ENCODE measurements at regions not wholly inside any gene's neighbourhood (a gene's known extent, or its start where the extent isn't known, plus 50 kb on each side); places are given as distances from the start of the nearest gene placed in this dataset.
A peak's percentile ranks its signal among the peaks of the same experiment; 100 is the strongest.

DNA sequence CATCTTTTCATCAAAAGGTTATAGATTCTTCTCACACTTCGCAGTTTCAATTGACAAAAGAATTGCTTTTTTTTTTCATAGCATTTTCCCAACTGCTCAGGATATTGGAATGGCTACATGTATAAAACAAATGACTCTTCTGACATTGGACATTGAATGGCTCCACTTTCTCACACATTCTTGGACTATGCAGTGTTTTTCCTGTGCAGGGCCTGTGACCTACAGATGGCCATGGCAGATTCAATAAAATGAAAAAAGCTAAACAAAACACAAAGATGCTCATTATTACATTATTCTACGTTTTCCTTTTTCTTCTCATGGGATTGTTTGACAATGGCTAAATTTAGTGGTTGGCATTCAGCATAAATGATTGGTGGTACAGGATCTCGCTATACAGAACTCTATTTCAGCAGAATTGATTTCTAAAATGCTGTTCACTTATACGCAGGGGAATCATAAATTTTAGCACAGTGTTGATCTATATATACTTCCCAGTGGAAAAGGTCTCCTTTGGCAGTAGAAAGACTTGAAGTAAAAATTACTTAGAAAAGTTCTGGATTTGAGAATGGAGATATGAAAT, 115.6 kb upstream of the ADAMTS5 start:
- WGBS, 3 donors = 72 to 81% (median 73%) methylated on average over 4 of the region's 4 CpGs
- Histone ChIP-seq H3K27ac (ENCODE audit: low read depth in 1 of 3, low read length in 2 of 3) (no peak overlapping the region), H3K27me3 (ENCODE audit: control insufficient read depth in 3 of 3, insufficient read depth in 3 of 3, low read length in 3 of 3) (no peaks in the 10 kb centered on the region), H3K4me3 (ENCODE audit: low read depth in 1 of 3, low read length in 3 of 3) (no peak overlapping the region), H3K4me1 (ENCODE audit: control insufficient read depth in 3 of 3, insufficient read depth in 2 of 3, low read depth in 1 of 3, low read length in 2 of 3) (no peaks in the 10 kb centered on the region), H3K36me3 (ENCODE audit: control insufficient read depth in 3 of 3, insufficient read depth in 2 of 3, low read depth in 1 of 3, low read length in 3 of 3) (no peaks in the 10 kb centered on the region), H3K9me3 (ENCODE audit: control insufficient read depth in 2 of 2, insufficient read depth in 1 of 2, low read depth in 1 of 2, low read length in 1 of 2) (no peaks in the 10 kb centered on the region)
- DNase-seq (no peak), FAIRE-seq (no peak)

- FAIRE-seq (no peak), DNase-seq (no peak)
- Histone ChIP-seq H3K4me3 (ENCODE audit: low read depth in 1 of 3, low read length in 3 of 3) (no peak overlapping the region), H3K27ac (ENCODE audit: low read depth in 1 of 3, low read length in 2 of 3) (no peak overlapping the region), H3K9me3 (ENCODE audit: control insufficient read depth in 2 of 2, insufficient read depth in 1 of 2, low read depth in 1 of 2, low read length in 1 of 2) (no peaks in the 10 kb centered on the region), H3K4me1 (ENCODE audit: control insufficient read depth in 3 of 3, insufficient read depth in 2 of 3, low read depth in 1 of 3, low read length in 2 of 3) (no peaks in the 10 kb centered on the region), H3K36me3 (ENCODE audit: control insufficient read depth in 3 of 3, insufficient read depth in 2 of 3, low read depth in 1 of 3, low read length in 3 of 3) (no peaks in the 10 kb centered on the region), H3K27me3 (ENCODE audit: control insufficient read depth in 3 of 3, insufficient read depth in 3 of 3, low read length in 3 of 3) (no peaks in the 10 kb centered on the region)
- WGBS, 3 donors = 77 to 83% (median 78%) methylated on average over 5 of the region's 5 CpGs
These were observed 112.8 kb upstream of the ADAMTS5 start for GRCh38 chr21:27079636-27080240.

- H3K9me3 ChIP-seq (ENCODE audit: control insufficient read depth in 2 of 2, insufficient read depth in 1 of 2, low read depth in 1 of 2, low read length in 1 of 2) = no peaks in the 10 kb centered on the region
- WGBS, 3 donors = 37 to 58% (median 55%) methylated on average over 4 of the region's 4 CpGs
- H3K4me1 ChIP-seq (ENCODE audit: control insufficient read depth in 3 of 3, insufficient read depth in 2 of 3, low read depth in 1 of 3, low read length in 2 of 3) = no peaks in the 10 kb centered on the region
- H3K36me3 ChIP-seq (ENCODE audit: control insufficient read depth in 3 of 3, insufficient read depth in 2 of 3, low read depth in 1 of 3, low read length in 3 of 3) = no peaks in the 10 kb centered on the region
- no peak for FAIRE-seq
- no peak overlapping the region for H3K27ac ChIP-seq (ENCODE audit: low read depth in 1 of 3, low read length in 2 of 3)
- H3K27me3 ChIP-seq (ENCODE audit: control insufficient read depth in 3 of 3, insufficient read depth in 3 of 3, low read length in 3 of 3) = no peaks in the 10 kb centered on the region
- no peak overlapping the region for H3K4me3 ChIP-seq (ENCODE audit: low read depth in 1 of 3, low read length in 3 of 3)
- DNase-seq = no peak
These were observed 112.0 kb upstream of the ADAMTS5 start for GRCh38 chr21:27078915-27079314.

DNA sequence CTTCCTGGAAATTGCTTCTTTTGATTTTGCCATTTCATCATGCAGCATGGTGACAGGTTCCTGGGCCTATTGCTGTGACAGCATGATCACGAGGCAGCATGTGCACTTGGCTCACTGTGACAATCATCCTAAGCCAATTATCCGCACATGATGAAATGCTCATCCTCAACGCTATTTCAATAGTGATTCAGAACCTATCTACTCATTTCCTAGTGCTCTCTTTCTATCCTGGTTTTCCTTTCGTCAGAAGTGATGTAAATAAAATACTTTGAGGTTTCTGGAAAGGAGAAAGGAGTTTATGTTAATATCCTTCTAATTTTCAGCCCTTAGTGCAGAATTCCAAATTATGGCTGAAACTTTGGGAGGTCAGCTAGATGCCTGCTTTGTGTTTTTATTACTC, 110.6 kb upstream of the ADAMTS5 start:
- Histone ChIP-seq H3K4me1 (ENCODE audit: control insufficient read depth in 3 of 3, insufficient read depth in 2 of 3, low read depth in 1 of 3, low read length in 2 of 3) (no peaks in the 10 kb centered on the region), H3K27ac (ENCODE audit: low read depth in 1 of 3, low read length in 2 of 3) (no peak overlapping the region), H3K9me3 (ENCODE audit: control insufficient read depth in 2 of 2, insufficient read depth in 1 of 2, low read depth in 1 of 2, low read length in 1 of 2) (no peaks in the 10 kb centered on the region), H3K36me3 (ENCODE audit: control insufficient read depth in 3 of 3, insufficient read depth in 2 of 3, low read depth in 1 of 3, low read length in 3 of 3) (no peaks in the 10 kb centered on the region), H3K27me3 (ENCODE audit: control insufficient read depth in 3 of 3, insufficient read depth in 3 of 3, low read length in 3 of 3) (no peaks in the 10 kb centered on the region), H3K4me3 (ENCODE audit: low read depth in 1 of 3, low read length in 3 of 3) (no peak overlapping the region)
- 75 to 83% (median 81%) methylated on average over 4 of the region's 4 CpGs for WGBS, 3 donors
- no peak for FAIRE-seq
- no peak for DNase-seq

DNA sequence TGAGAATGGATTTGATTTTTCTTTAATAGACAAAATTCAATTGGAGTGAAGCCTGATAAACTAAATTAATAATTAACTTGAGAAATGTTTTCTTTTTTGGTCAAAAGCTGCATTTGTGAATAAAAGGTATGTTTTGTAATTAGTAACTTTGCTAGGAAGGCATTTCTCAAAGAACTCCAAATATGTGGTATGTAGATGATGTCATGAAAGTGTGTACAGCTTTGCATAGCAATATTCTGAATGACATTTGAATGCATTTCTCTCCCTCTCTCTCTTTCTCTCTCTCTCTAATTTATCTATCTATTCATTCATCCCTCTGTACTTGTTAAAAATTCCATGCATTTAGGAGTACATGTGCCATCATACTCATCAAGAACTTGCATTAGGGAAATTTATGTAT, 109.1 kb upstream of the ADAMTS5 start:
- Histone ChIP-seq H3K9me3 (ENCODE audit: control insufficient read depth in 2 of 2, insufficient read depth in 1 of 2, low read depth in 1 of 2, low read length in 1 of 2) (no peaks in the 10 kb centered on the region), H3K4me3 (ENCODE audit: low read depth in 1 of 3, low read length in 3 of 3) (no peak overlapping the region), H3K4me1 (ENCODE audit: control insufficient read depth in 3 of 3, insufficient read depth in 2 of 3, low read depth in 1 of 3, low read length in 2 of 3) (no peaks in the 10 kb centered on the region), H3K36me3 (ENCODE audit: control insufficient read depth in 3 of 3, insufficient read depth in 2 of 3, low read depth in 1 of 3, low read length in 3 of 3) (no peaks in the 10 kb centered on the region), H3K27me3 (ENCODE audit: control insufficient read depth in 3 of 3, insufficient read depth in 3 of 3, low read length in 3 of 3) (no peaks in the 10 kb centered on the region), H3K27ac (ENCODE audit: low read depth in 1 of 3, low read length in 2 of 3) (no peak overlapping the region)
- no peak for FAIRE-seq
- DNase-seq = no peak

DNA sequence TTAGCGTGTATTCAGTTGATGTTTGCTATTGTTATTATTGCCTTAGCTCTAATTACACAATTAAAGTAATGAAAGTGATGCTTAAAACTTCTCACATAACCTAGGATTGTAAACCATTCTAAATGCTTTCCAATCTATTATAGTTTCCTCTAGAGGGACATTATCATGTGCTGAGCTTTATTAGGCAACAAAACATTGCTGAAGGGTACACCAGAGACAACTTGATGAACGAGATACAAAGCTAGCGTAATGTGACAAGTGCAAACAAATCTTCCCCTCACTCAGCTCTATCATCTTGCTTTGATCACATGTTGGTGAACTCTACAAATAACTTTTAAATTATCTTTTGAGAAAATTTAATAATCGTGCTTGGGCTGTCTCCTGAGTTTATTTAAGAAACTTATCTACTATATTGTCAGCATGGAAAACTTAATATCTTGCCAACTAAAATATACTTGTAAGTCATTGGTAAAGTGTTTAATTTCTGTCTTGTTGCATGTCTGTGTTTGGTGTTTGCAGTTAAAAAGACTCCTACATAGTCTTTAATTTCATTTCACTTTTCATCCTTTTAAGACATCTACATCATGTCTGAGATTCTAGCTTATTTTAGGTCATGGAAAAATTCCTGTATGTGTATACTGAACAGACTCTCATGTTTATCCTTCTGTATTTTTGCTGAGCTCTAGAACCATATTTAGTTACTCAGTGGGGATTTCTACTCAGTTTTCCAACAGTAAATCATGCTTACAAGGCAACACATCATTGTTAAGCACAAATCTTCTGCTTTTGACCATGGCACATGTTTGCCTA, 104.2 kb upstream of the ADAMTS5 start:
- FAIRE-seq (no peak), DNase-seq (peak in 1 of 2 donors; percentile 5)
- H3K27me3 ChIP-seq (ENCODE audit: control insufficient read depth in 3 of 3, insufficient read depth in 3 of 3, low read length in 3 of 3) = no peaks in the 10 kb centered on the region
- H3K4me1 ChIP-seq (ENCODE audit: control insufficient read depth in 3 of 3, insufficient read depth in 2 of 3, low read depth in 1 of 3, low read length in 2 of 3) = no peaks in the 10 kb centered on the region
- H3K27ac ChIP-seq (ENCODE audit: low read depth in 1 of 3, low read length in 2 of 3) = no peak overlapping the region
- H3K9me3 ChIP-seq (ENCODE audit: control insufficient read depth in 2 of 2, insufficient read depth in 1 of 2, low read depth in 1 of 2, low read length in 1 of 2) = no peaks in the 10 kb centered on the region
- no peaks in the 10 kb centered on the region for H3K36me3 ChIP-seq (ENCODE audit: control insufficient read depth in 3 of 3, insufficient read depth in 2 of 3, low read depth in 1 of 3, low read length in 3 of 3)
- WGBS, 3 donors = 47 to 54% (median 48%) methylated on average over 4 of the region's 4 CpGs
- no peak overlapping the region for H3K4me3 ChIP-seq (ENCODE audit: low read depth in 1 of 3, low read length in 3 of 3)

DNA sequence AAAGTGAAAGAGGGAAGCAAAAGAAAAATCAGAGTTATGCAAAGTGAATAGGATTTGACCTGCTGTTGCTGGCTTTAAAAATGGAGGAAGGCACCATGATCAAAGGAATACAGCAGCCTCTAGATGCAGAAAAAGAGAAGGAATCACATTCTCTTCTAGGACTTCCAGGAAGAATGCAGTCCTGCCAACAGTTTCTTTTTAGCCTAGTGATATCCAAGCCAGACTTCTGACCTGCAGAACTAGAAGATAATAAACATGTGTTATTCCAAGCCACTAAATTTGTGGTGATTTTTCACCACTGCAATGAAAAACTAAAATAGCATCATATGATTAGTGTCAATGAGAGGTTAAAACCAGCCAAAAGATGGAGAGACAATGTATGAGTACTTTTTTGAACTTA, 101.9 kb upstream of the ADAMTS5 start:
- Histone ChIP-seq H3K27ac (ENCODE audit: low read depth in 1 of 3, low read length in 2 of 3) (no peak overlapping the region), H3K4me1 (ENCODE audit: control insufficient read depth in 3 of 3, insufficient read depth in 2 of 3, low read depth in 1 of 3, low read length in 2 of 3) (no peaks in the 10 kb centered on the region), H3K4me3 (ENCODE audit: low read depth in 1 of 3, low read length in 3 of 3) (no peak overlapping the region), H3K36me3 (ENCODE audit: control insufficient read depth in 3 of 3, insufficient read depth in 2 of 3, low read depth in 1 of 3, low read length in 3 of 3) (no peaks in the 10 kb centered on the region), H3K9me3 (ENCODE audit: control insufficient read depth in 2 of 2, insufficient read depth in 1 of 2, low read depth in 1 of 2, low read length in 1 of 2) (no peaks in the 10 kb centered on the region), H3K27me3 (ENCODE audit: control insufficient read depth in 3 of 3, insufficient read depth in 3 of 3, low read length in 3 of 3) (no peaks in the 10 kb centered on the region)
- DNase-seq = no peak
- FAIRE-seq = no peak

GRCh38 chr21:27067226-27067625, 100.3 kb upstream of the ADAMTS5 start:
- 84 to 88% (median 86%) methylated on average over 1 of the region's 1 CpG for WGBS, 3 donors
- Histone ChIP-seq H3K36me3 (ENCODE audit: control insufficient read depth in 3 of 3, insufficient read depth in 2 of 3, low read depth in 1 of 3, low read length in 3 of 3) (no peaks in the 10 kb centered on the region), H3K4me3 (ENCODE audit: low read depth in 1 of 3, low read length in 3 of 3) (no peak overlapping the region), H3K27me3 (ENCODE audit: control insufficient read depth in 3 of 3, insufficient read depth in 3 of 3, low read length in 3 of 3) (no peaks in the 10 kb centered on the region), H3K4me1 (ENCODE audit: control insufficient read depth in 3 of 3, insufficient read depth in 2 of 3, low read depth in 1 of 3, low read length in 2 of 3) (no peaks in the 10 kb centered on the region), H3K9me3 (ENCODE audit: control insufficient read depth in 2 of 2, insufficient read depth in 1 of 2, low read depth in 1 of 2, low read length in 1 of 2) (peaks cover 0 to 8% of the 10 kb centered on the region in 2 donors), H3K27ac (ENCODE audit: low read depth in 1 of 3, low read length in 2 of 3) (no peak overlapping the region)
- DNase-seq (no peak), FAIRE-seq (no peak)
